GM18858 (cell line): ENCODE measurements at regions not wholly inside any gene's neighbourhood (a gene's known extent, or its start where the extent isn't known, plus 50 kb on each side); places are given as distances from the start of the nearest gene placed in this dataset.
A peak's percentile ranks its signal among the peaks of the same experiment; 100 is the strongest.
"Not testable (repeated sequence)": the region's sequence is repeated elsewhere in the genome, so short reads cannot be mapped to it uniquely, and the experiment has no call there.

Source experiments
- ATAC-seq: cut with Tn5 transposase; IDR thresholded peaks from one replicate; pipeline ENCODE4 v1.9.1; 2021; ENCODE audit not compliant: unreplicated experiment

DNA sequence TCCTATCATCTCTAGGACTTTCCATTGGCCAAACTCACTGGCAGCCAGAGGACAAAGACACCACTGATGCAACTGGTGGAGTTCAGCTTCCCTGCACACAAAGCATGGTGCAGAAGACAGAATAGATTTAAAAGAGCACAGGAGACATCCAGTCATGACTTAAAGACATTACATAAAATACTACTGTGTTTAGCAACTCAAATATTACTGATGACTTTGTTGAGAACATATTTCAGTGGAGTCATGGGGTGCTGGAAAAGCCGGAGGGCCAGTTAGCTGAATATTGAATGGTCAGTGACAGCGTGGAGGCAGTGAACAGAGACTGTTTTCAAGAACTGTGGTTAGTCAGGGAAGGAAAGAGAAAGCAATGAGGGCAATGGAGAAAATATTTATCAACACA is 296.3 kb upstream of the NRP1 start:
- ATAC-seq: no peak

DNA sequence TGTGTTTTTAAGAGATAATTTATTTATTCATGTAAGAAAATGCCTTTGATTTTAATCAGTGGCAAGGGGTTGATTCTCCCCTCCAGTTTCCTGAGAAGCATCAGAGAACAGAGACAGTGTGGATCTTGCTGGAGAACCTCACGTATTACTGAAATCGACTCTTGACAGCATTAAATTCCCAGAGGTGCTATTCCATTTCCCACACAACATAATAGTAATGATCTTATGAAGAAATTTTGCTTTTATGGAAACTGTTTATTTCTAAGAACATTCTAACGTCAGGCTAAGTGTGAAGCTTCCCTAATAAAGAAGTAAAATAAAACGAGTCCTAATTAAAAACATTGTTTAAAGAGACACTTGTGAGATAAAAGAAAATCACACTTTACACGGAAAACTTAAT is 293.1 kb upstream of the NRP1 start:
- ATAC-seq: no peak

DNA sequence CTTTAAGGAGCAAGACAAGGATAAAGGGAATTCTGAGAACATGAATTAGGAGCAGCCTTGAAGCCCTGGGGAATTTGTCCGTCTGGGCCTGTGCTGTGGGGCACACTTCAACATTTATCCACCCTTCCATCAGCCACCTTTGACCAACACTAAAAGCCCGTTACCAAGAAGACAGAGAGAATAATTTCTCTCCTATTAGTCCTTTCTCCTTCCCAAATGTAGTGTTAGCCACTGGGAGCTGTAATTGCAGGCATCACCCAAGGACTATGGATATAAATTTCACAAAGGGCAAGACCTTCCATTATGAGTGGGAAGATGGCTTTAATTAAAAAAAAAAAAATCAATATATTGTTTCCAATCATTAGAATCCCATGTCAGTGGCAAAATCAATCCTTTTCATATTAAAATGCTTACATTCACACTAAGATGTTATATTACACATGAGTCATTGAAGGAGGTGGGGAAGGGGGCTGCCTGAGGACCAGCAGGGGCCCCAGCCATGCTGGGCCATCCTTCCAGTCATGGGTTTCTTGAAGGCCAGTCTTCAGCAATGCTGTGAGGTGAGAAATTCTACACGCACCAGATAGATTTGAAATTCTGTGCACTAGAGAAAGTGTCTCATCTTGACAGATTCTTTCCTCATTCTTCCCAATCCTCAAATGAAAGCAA is 292.5 kb upstream of the NRP1 start:
- ATAC-seq: no peak

DNA sequence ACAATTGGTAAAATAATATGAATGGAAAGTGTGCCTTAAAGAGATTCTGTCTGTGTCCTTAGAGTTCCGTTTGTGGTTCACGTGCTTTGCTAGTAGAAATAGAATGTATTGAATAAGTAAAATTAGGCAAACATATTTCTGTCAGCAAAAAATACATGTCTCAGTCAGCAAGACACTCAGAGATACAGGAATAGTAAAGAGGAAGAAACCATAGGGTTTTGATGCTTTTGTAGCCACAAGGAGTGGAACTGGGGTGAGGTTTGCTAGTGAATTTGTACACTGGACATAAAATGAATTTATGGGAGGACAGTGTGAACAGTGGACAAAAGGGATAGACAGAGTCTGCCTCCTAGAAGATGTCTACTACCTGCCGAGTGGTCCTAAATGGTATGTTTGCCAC is 289.2 kb upstream of the NRP1 start:
- ATAC-seq: no peak

DNA sequence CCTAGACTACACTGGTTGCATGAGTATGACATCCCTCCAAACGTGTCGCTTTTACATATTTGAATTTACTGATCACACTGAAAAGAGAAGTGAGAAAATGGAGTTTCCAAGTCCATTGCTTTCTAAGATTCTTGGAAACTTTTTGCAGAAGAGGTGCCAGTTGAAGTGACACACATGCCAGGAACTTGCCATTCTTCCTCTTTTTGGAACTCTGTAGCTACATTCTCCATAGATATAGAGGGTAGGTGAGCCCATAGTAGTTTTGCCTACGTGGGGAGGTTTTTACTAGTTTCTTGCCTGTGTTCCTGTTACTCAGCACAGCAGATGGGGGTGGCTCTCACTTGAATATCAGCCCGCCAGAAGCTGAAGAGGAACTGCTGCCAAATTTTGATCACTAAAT is 286.6 kb upstream of the NRP1 start:
- ATAC-seq: no peak

DNA sequence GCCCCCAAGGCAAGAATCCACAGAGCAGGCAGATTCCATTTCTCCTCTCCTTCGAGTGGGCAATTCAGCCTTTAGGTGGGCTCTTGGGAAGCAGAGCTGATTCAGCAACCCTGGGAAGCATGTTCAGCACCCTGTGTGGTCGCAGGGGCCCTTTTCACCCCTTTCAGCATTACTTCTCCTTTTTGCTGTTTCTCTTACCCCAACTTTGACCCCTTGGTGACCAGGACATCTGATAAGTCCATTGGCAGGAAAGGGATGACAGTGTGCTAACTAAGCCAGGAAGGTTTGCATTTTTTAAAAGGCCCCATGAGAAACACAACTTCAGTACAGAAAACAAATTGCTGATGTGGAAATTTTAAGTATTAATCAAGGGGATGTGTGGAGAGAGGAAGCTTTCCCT is 283.7 kb upstream of the NRP1 start:
- ATAC-seq: no peak

DNA sequence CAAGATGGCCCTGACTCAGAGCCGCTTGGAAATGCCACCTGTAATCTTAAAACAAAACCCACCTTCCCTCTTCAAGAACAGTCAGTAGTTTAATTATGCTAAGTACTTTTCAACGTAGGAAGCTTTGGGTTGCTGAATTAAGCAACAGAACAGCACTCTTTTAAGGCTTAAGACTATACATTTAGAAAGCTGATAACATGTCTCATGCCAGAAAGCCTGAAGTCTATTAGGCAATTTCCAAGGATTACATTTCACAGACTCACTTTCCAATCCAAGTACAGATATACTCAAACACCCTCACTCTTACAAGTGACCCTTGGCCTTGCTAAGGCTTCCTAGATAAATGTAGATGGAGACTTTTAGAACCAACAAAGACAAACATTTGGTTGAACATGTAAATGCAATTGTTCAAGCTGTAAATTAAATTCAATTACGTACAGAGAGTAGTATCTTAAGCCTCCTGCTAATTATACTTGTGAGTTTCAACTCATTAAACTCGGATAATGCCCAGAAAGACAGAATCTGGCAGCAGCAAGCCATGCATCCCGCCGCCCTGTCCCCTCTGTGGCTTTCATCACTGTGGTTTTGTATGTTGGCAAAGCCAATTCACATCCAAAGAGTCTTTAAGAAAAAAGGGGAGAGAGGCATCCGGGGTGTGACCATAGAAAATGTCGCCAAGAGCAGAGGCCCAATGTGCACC is 283.1 kb upstream of the NRP1 start:
- ATAC-seq: no peak

DNA sequence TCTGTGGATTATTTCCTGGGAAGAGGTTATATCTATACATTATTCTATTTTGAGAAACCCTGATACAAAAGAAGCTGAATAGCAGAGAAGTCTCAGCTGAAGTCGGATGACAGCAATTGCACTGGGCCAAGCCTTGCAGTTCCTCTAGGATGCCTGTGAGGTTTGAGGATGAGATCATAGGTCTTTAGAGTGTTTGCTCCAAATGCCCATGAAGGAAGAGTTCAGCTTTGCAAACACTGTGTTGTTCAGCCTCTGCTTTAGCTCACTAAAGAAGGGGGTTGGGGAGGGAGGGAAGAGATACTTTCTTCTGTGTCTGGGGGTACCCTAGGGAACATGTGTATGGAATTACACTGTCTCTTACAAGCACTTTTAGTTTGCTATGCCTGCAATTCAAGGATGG is 282.5 kb upstream of the NRP1 start:
- no peak for ATAC-seq

DNA sequence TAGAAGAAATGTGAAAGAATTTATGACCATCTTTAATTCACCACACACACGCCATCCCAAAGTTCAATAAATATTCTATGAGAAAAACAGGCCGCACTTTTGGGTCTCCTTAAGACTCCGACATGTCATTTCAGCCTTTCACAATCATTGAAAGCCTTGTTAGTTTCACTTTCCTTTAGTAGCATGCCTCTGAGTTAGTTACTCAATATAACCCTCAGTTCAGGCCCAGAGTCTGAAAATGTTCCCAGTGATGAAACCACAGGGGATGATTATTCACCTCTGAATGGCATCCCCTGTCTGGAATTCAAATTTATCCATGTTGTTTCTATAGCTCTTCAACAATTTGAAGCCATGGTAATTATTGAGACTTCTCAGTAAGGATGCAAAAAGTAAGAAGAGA is 278.1 kb upstream of the NRP1 start:
- peak; percentile 63 for ATAC-seq

DNA sequence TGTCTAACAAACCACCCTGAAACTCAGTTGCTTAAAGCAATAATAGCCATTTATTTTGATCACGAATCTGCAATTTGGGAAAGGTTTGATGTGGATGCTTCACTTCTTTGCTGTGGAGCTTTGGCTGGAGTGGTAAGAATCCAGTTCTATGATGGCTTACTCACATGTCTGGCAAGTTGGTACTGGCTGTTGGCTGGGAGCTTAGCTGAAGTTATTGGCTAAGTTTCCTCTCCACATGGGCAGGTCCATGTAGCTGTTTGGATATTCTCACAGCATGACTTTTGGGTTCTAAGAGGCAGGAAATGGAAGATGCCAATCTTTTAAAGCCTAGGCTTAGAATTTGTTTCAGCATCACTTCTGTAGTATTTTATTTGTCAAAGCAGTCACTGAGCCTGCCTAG is 277.6 kb upstream of the NRP1 start:
- no peak for ATAC-seq

DNA sequence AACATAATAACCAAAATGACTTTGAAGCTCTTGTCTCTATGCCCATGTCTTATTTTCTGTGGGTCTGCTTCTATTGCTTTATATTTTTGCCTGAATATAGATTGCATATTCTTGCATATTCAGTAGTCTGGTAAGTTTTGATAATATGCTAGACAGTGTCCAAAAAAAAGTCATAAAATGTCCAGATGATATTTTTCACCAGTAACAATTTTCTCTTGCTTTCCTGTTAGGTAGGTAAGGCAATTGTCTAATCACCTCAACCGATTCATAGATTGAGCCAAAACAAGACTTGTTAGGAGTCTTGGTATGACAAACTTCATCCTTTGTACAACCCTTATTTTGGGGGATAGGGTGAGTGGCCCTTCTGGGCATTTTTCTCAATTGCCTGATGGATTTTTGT is 277.0 kb upstream of the NRP1 start:
- no peak for ATAC-seq

DNA sequence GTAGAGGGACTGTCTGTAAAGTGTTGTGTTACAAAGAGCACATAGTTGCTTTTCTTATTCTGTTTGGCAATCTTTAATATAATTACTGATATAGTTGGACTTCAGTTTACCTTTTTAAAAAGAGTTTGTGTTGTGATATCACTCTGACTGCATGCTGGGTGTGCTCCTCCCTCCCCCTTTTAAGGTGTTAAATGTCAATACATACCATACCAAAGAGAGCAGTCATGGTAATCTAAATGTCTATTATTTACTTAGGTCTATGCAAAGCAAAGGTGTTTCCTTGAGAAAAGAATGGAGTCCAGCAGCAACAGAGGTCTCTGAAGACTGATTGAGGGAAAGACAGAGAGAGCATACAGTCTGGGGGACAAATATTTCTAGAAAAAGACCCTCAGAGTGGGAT is 275.1 kb upstream of the NRP1 start:
- no peak for ATAC-seq

DNA sequence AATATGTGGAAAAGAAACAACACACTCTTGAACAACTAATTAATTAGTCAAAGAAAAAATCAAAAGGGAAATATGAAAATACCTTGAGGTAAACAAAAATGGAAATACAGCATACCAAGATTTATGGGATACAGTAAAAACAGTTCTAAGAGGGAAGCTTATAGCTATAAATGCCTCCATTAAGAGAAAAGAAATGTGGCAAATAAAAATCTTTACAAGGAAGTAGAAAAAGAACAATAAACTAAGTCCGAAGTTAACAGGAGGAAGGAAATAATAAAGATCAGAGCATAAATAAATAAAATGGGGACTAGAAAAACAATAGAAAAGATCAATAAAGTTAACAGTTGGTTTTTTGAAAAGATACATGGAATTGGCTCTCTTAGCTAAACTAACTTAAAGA is 267.8 kb upstream of the NRP1 start:
- ATAC-seq: no peak

DNA sequence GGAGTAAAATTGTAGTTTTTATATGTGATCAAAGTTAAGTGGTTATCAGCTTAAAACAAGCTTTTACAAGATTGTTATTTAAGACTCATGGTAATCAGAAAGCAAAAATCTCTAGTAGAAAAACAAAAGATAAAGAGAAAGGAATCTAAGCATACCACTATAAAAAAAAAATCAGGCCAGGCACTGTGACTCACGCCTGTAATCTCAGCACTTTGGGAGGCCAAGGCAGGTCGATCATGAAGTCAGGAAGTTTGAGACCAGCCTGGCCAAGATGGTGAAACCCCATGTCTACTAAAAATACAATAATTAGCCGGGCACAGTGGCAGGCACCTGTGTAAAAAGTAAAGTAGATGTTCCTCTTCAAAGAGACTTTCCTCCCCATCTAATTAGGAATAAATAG is 265.9 kb upstream of the NRP1 start:
- ATAC-seq: no peak

DNA sequence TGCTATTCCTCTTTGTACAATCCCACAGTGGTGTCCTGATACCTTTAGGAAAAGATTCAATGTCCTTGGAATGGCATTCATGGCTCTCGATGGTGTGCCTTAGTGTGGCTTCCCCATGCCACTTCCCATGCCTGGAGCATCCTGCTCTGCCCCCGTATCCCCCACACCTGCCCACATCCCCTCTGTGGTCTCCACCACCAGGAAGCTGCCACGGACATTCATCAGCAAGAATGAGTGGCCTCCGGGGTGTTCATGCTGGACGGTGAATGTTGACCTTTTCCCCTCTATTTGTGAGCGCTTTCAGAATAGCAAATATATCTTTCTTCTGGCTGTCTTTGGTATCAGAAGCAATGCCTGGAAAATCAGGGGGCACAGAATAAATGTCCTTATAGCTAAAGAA is 262.0 kb upstream of the NRP1 start:
- no peak for ATAC-seq

DNA sequence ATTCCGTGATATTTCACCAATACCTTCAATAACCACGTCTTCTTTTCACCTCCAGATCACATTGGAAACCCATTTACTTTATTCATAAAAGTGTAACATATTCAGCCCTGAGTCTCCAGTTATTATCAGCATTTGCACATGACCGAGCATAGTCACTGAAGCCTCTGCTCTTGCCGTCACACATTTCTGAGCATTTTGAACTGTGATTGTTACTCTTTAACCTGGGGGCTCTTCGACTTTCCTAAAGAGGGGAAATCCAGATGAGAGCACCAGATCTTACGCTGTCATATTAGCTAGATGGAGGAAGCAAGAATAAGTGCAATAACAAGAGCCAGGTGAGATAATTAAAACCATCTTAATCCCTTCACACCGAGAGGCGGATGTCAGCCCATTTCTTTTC is 260.0 kb upstream of the NRP1 start:
- ATAC-seq: no peak

DNA sequence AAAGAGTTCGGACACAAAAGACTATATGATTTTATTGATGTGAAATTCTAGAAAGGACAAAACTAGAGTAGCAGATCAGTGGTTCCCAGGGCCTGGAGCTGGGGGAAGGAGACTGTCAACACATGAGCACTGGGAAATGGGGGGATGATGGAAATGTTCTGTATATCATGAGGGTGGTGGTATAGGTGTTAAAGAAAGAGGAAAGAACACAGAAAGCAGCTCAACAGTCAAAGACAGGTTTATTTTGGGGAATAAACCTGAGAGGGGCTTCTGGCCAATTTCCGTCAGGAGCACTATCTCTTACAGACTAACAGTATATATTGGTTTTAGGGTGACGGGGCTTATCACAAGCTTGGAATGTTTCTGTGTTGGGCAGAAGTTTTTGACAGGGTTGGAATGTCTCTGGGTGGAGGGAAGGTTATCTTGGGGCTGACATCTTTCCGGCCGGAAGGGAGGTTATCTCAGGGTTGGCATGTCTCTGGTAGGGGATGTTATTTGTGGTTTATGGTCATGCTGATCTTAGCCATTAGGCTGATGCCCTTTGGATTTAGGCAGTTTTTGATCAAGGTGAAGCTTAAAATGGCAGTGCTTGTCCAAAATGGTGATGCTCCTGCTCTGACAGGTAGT is 254.6 kb upstream of the NRP1 start:
- no peak for ATAC-seq

DNA sequence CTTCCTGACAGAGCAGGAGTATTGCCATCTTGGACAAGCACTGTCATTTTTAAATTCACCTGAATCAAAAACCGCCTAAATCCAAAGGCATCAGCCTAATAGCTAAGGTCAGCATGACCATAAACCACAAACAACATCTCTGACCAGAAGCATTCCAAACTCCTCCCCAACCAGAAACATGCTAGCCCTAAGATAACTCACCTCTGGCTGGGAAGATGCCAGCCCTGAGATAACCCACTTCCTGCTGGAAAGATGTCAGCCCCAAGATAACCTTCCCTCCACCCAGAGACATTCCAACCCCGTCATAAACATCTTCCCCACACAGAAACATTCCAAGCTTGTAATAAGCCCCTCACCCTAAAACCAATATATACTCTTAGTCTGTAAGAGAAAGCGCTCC is 250.1 kb upstream of the NRP1 start:
- not testable (repeated sequence) for ATAC-seq

DNA sequence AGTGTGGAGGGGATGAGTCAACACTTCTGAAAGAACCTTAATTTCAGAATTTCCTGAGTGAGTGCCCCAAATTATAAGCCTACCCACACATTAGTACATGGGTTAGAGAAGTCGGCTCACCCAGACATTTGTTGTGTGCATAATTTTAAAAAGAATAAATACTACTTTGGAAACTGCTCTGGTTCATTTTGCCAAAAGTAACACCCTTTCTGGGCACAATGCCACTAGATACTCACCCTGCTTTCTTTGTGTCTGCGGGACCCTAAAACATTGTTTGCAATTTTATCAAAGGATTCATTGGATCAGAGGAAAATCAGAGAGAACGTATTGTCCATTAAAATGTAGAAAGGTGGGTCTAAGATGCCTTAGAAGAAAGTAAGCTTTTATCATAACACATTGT is 245.5 kb upstream of the NRP1 start:
- ATAC-seq: no peak

DNA sequence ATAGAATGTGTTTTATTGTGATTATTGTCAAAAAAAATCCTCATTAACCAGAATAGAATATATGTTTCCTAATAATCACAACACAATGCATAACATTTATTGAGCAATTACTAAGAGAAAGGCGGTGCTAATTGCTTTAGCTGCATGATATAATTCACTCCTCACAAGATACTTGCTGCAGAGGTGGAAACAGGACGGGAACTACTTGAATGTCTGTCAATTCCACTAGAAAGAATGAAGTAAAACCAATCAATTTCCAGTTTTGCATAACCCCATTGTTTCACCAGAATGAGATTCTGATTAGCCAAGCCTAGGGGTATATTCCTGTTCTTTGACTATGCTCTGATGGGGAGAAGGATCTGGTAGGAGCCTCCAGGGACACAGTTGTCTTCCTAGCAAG is 239.1 kb upstream of the NRP1 start:
- ATAC-seq: no peak

DNA sequence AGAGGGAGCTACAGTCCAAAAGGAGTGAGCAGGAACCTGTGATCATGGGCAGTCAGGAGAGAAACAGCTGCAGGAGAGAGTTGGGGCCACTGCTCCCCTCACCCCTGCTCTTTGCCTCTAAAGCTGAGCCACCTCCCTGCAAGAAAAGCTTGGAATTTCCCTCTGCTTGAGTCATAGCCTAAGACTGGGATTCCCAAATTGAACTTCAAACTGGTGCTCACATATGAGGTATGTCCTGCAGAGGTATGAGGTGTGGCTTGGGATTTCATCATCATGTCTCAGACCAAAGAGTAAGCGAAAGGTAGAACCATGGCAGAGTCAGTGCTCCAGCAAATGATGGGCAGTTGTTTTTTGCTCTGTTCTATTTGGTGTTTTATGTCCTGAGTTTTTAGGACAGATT is 237.1 kb upstream of the NRP1 start:
- ATAC-seq: no peak

DNA sequence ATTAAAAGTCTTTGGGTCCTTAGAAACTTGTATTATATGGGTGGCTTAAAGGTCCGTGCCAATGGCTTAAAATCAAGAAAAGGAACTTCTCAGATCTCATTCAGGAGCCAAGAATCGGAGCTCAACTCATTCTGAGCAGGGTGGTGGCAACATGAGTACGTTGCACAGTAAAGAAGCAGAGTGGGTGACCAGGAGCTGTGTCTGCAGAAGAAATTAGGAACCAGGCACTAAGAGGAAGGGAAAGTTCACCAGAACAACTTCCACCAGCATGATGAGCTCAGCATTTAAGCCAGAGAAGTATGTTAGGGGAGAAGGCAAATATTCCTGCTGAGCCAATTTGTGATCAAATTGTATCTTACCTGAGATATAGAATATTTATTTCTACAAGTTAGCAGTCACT is 236.0 kb upstream of the NRP1 start:
- no peak for ATAC-seq

DNA sequence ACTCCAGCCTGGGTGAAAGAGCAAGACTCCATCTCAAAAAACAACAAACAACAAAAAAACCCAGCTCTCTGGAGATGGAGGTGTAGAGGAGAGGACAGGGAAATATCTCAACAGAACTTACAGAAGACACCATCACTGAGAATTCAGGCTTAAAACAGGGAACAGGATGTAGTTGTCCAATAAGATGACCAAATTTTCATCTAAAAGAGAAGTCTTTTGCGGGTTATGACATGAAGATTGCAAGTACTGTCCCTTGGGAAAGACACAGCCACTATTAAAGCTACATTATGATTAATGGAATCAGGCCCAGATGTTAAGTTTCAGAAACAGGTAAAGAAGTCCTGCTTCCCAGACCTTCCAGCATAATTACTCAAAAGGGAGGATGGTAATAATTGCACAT is 235.2 kb upstream of the NRP1 start:
- no peak for ATAC-seq
